Ascending aorta (tissue), 2 donors: ENCODE measurements at regions not wholly inside any gene's neighbourhood (a gene's known extent, or its start where the extent isn't known, plus 50 kb on each side); places are given as distances from the start of the nearest gene placed in this dataset.

ENCODE experiments used
- DNase-seq, 2 donors: peaks; one replicate each; pipeline ENCODE4 v3.0.0-alpha.2; 2019; ENCODE audit warnings: low spot score in 2 of 2
- H3K27ac ChIP-seq, 2 donors: fragments of 200-600 bp; sonication (generic); one replicate each; pipeline ENCODE4 v1.5.1; 2016 to 2017; ENCODE audit warnings: mild to moderate bottlenecking in 1 of 2
- H3K27me3 ChIP-seq: fragments of 200-600 bp; sonication (generic); one replicate; pipeline ENCODE4 v1.5.1; 2017
- H3K36me3 ChIP-seq, 2 donors: fragments of 200-600 bp; sonication (generic); one replicate each; pipeline ENCODE4 v1.5.1; 2016
- H3K4me1 ChIP-seq, 2 donors: fragments of 200-600 bp; sonication (generic); one replicate each; pipeline ENCODE4 v1.5.1; 2016 to 2017; ENCODE audit warnings: mild to moderate bottlenecking in 1 of 2
- H3K4me3 ChIP-seq, 2 donors: fragments of 200-600 bp; sonication (generic); one replicate each; pipeline ENCODE4 v1.5.1; 2016 to 2017; ENCODE audit warnings: mild to moderate bottlenecking in 1 of 2
- H3K9me3 ChIP-seq, 2 donors: fragments of 200-600 bp; sonication (generic); one replicate each; pipeline ENCODE4 v1.5.1; 2016
- intact Hi-C: fragments of 100-400 bp; cut with DNase I; formaldehyde crosslinking; loops from one replicate; pipeline ENCODE4 v1.15.1; 2023
- TF ChIP-seq, protein P1 (sequence below), 3 experiments: fragments of 200-600 bp in 2 of 3; fragments of 450-650 bp in 1 of 3; sonication (generic) in 2 of 3; IDR thresholded peaks; one replicate each; pipeline ENCODE4 v1.5.1; 2016 to 2019; ENCODE audit warnings: antibody characterized with exemption in 3 of 3, mild to moderate bottlenecking in 1 of 3, moderate library complexity in 1 of 3

DNA sequence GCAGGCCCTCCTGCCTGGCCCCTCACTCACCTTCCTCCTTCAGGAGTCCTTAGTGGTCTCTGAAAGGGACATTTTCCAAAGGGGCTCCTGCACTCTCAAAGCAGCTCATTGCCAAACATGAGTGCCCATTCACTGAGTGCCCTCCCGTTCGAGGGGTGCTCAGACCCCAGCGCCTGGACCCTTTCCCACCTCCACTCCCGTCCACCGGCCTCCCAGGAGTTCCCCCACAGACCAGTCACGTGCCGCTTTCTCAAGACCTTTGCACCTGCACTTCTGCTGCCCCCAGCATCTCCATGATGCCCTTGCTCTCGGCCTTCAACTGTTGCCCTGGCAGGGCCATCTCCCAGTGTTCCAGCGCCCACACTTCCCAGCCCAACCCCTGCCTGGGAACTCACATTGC lies 89.5 kb downstream of the ADRA2C start:
- Histone ChIP-seq H3K9me3 (peaks cover 0 to under 1% of the 10 kb centered on the region in 2 donors), H3K27ac (no peak overlapping the region), H3K4me3 (no peak overlapping the region), H3K4me1 (no peaks in the 10 kb centered on the region), H3K36me3 (no peaks in the 10 kb centered on the region), H3K27me3 (no peaks in the 10 kb centered on the region)
- intact Hi-C loops: no loop called here
- no peak for DNase-seq
- TF ChIP-seq, protein P1, sequence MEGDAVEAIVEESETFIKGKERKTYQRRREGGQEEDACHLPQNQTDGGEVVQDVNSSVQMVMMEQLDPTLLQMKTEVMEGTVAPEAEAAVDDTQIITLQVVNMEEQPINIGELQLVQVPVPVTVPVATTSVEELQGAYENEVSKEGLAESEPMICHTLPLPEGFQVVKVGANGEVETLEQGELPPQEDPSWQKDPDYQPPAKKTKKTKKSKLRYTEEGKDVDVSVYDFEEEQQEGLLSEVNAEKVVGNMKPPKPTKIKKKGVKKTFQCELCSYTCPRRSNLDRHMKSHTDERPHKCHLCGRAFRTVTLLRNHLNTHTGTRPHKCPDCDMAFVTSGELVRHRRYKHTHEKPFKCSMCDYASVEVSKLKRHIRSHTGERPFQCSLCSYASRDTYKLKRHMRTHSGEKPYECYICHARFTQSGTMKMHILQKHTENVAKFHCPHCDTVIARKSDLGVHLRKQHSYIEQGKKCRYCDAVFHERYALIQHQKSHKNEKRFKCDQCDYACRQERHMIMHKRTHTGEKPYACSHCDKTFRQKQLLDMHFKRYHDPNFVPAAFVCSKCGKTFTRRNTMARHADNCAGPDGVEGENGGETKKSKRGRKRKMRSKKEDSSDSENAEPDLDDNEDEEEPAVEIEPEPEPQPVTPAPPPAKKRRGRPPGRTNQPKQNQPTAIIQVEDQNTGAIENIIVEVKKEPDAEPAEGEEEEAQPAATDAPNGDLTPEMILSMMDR (IDR thresholded peaks at IDR 0.05): no peak

DNA sequence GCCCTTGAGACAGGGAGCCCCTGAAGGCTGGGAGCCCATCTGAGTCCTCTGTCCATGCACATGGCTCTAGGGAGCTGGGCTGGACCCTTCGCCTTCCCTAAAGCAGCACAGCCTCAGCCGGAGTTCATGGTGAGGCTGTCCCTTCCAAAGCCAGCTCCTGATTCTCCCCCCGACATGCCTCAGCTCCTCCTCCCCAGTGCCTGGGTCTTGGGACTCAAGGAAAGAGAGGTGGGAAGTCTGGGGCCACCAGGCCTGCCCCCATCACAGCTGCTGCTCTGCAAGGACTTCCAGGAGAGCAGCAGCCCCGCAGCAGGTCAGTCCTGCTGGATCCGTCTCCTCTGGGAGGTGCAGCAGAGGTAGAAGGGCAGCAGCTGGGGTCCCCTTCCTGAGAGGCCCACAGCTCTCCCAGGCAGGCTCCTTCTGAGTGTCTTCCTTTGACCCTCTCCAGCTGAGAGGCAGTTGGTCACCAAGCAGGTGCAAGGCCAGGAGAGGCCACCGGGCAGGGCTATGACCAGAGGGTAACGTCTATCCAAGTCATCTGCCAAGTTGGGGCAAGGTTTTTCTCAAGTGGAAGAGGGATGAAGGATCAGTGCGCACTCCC lies 90.5 kb downstream of the ADRA2C start:
- TF ChIP-seq, protein P1 (IDR thresholded peaks at IDR 0.05): no peak
- no peaks in the 10 kb centered on the region for H3K36me3 ChIP-seq
- intact Hi-C loops: no loop called here
- no peak overlapping the region for H3K4me3 ChIP-seq
- DNase-seq: no peak
- H3K27me3 ChIP-seq: no peaks in the 10 kb centered on the region
- no peaks in the 10 kb centered on the region for H3K9me3 ChIP-seq
- no peaks in the 10 kb centered on the region for H3K4me1 ChIP-seq
- H3K27ac ChIP-seq: no peak overlapping the region

DNA sequence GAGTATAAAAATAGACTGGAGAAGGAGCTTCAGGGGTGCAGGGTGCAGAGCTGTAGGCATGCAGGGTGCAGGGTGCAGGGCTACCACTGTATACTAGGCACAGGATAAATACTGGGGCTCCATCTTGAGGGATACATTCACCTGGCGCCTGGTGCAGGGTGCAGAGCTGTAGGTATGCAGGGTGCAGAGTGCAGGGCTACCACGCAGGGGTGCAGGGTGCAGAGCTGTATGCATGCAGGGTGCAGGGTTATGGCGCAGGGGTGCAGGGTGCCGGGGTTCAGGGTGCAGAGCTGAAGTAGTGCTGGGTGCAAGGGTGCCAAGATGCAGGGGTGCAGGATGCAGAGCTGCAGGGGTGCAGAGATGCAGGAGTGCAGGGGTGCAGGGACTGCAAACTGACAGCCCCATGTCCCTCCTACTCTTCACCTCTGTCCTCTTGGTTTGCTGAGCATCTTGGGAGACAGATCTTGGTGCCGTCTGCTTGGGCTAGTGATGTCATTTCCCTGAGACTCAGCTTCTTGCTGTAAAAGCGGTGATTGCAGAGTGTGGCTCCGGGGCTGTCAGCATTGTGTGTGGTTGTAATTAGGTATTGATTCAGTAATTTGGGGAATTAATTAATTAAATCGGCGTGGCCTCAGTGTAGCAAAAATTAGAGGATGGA lies 91.2 kb downstream of the ADRA2C start:
- Histone ChIP-seq H3K36me3 (no peaks in the 10 kb centered on the region), H3K27me3 (no peaks in the 10 kb centered on the region), H3K4me1 (no peaks in the 10 kb centered on the region), H3K4me3 (no peak overlapping the region), H3K27ac (no peak overlapping the region), H3K9me3 (no peaks in the 10 kb centered on the region)
- DNase-seq: no peak
- intact Hi-C loops: no loop called here
- TF ChIP-seq, protein P1 (IDR thresholded peaks at IDR 0.05): no peak

DNA sequence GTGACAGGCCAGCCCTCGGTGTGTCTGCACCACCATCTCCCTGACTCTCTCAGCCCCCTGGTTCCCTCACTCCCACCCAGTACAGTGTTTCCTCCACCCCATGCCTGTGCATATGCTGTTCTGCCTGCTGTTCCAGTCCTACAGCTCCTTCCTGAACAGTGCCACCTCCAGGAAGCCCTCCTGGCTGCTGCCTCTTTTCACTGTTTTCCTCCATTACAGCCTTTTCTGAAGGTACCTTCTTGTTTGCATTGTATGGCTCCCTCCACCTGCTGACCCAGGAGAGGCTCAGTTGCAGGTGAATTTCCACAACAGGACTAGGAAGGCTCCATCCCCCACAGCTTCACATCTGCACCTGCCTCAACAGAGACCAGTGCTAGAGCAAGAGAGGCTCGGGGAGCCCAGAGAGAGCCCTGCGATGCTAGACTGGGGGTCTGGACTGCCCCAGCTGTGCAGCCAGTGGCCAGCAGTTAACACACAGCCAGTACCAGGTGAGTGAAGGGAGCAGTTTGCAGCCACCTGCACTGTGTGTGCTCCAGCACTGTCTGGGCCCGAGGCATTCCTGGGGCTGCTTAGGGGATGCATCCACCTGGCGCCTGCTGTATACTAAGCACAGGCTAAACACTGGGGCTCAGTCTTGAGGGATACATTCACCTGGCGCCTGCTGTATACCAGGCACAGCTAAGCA lies 92.0 kb downstream of the ADRA2C start:
- intact Hi-C loops: no loop called here
- Histone ChIP-seq H3K27me3 (no peaks in the 10 kb centered on the region), H3K36me3 (no peaks in the 10 kb centered on the region), H3K4me1 (no peaks in the 10 kb centered on the region), H3K27ac (no peak overlapping the region), H3K9me3 (no peaks in the 10 kb centered on the region), H3K4me3 (no peak overlapping the region)
- no peak for DNase-seq
- TF ChIP-seq, protein P1 (IDR thresholded peaks at IDR 0.05): no peak

DNA sequence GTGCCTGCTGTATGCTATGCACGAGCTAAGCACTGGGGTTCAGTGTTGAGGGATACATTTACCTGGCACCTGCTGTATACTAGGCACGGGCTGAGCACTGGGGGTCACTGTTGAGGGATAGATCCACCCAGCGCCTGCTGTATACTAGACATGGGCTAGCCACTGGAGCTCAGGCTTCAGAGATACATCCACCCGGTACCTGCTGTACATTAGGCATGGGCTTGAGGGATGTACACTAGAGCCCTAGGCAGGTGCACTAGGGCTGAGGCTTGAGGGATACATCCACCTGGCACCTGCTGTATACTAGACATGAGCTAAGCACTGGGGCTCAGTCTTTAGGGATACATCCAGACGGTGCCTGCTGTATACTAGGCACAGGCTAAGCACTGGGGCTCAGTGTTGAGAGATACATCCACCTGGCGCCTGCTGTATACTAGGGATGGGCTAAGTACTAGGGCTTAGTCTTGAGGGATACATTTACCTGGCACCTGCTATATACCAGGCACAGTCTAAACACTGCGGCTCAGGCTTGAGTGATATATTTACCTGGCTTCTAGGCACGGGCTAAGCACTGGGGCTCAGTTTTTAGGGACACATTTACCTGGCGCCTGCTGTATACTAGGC lies 92.7 kb downstream of the ADRA2C start:
- H3K9me3 ChIP-seq: no peaks in the 10 kb centered on the region
- H3K36me3 ChIP-seq: no peaks in the 10 kb centered on the region
- no peaks in the 10 kb centered on the region for H3K4me1 ChIP-seq
- H3K27me3 ChIP-seq: no peaks in the 10 kb centered on the region
- no peak overlapping the region for H3K4me3 ChIP-seq
- intact Hi-C loops: no loop called here
- no peak overlapping the region for H3K27ac ChIP-seq
- DNase-seq: no peak
- TF ChIP-seq, protein P1 (IDR thresholded peaks at IDR 0.05): no peak
